Activated effector memory CD4-positive, alpha-beta T cell treated with Interleukin-2 at 50 U/mL for 16 hours (primary cell): ENCODE measurements at regions not wholly inside any gene's neighbourhood (a gene's known extent, or its start where the extent isn't known, plus 50 kb on each side); places are given as distances from the start of the nearest gene placed in this dataset.
"Not testable (repeated sequence)": the region's sequence is repeated elsewhere in the genome, so short reads cannot be mapped to it uniquely, and the experiment has no call there.

Experiments
- DNase-seq: peaks from one replicate; pipeline ENCODE4 v3.0.0-alpha.2; 2020

GRCh38 chr15:69554279-69554961 lies 101.8 kb downstream of the RPLP1 start:
- DNase-seq = no peak

- no peak for DNase-seq
Measured at GRCh38 chr15:69555080-69555479, 102.5 kb downstream of the RPLP1 start.

- DNase-seq = no peak
Measured at GRCh38 chr15:69556344-69556743, 103.7 kb downstream of the RPLP1 start.

GRCh38 chr15:69557020-69557706 lies 104.5 kb downstream of the RPLP1 start:
- DNase-seq = no peak

GRCh38 chr15:69557707-69558409 lies 105.2 kb downstream of the RPLP1 start:
- DNase-seq = no peak

GRCh38 chr15:69559440-69560190 lies 107.0 kb downstream of the RPLP1 start:
- DNase-seq = no peak

GRCh38 chr15:69561071-69561784 lies 108.6 kb downstream of the RPLP1 start:
- no peak for DNase-seq

- DNase-seq = no peak
Measured at GRCh38 chr15:69562116-69562515, 109.5 kb downstream of the RPLP1 start.

- DNase-seq = no peak
Measured at GRCh38 chr15:69562564-69562963, 109.9 kb downstream of the RPLP1 start.

GRCh38 chr15:69565066-69565655 lies 112.5 kb downstream of the RPLP1 start:
- DNase-seq = no peak

GRCh38 chr15:69567238-69567760 lies 114.7 kb downstream of the RPLP1 start:
- not testable (repeated sequence) for DNase-seq

- DNase-seq = no peak
Measured at GRCh38 chr15:69568173-69569009, 115.8 kb downstream of the RPLP1 start.

GRCh38 chr15:69570454-69570853 lies 117.8 kb downstream of the RPLP1 start:
- no peak for DNase-seq

GRCh38 chr15:69570997-69571396 lies 118.4 kb downstream of the RPLP1 start:
- DNase-seq = no peak

- DNase-seq = not testable (repeated sequence)
Measured at GRCh38 chr15:69573278-69573677, 120.7 kb downstream of the RPLP1 start.

- DNase-seq = no peak
Measured at GRCh38 chr15:69573815-69574475, 121.3 kb downstream of the RPLP1 start.

GRCh38 chr15:69574506-69574905 lies 121.9 kb downstream of the RPLP1 start:
- DNase-seq = no peak

- DNase-seq = no peak
Measured at GRCh38 chr15:69575387-69575786, 122.8 kb downstream of the RPLP1 start.

- DNase-seq = peak; percentile 61
Measured at GRCh38 chr15:69576035-69576526, 123.5 kb downstream of the RPLP1 start.

- no peak for DNase-seq
Measured at GRCh38 chr15:69576948-69577351, 124.3 kb downstream of the RPLP1 start.
